Left lung (tissue), 4 donors: ENCODE measurements at regions not wholly inside any gene's neighbourhood (a gene's known extent, or its start where the extent isn't known, plus 50 kb on each side); places are given as distances from the start of the nearest gene placed in this dataset.
A peak's percentile ranks its signal among the peaks of the same experiment; 100 is the strongest.

Source experiments
- ATAC-seq: fragments of 200-7000 bp; cut with Tn5 transposase; one replicate; pipeline ENCODE4 v1.9.1; 2020; ENCODE audit warnings: moderate library complexity
- DNase-seq, 4 donors: peaks; one replicate each; pipeline ENCODE4 v3.0.0-alpha.2; 2013 to 2020
- H3K27ac ChIP-seq, 2 donors: fragments of 200-600 bp; sonication (generic) in 1 of 2; one replicate each; pipeline versions ENCODE4 v1.5.0 to v1.8.0; 2020 to 2021
- H3K27me3 ChIP-seq, 2 donors: fragments of 200-600 bp; sonication (generic) in 1 of 2; one replicate each; pipeline versions ENCODE4 v1.5.0 to v1.8.0; 2020 to 2021
- H3K36me3 ChIP-seq, 2 donors: fragments of 200-600 bp; sonication (generic) in 1 of 2; one replicate each; pipeline versions ENCODE4 v1.5.0 to v1.8.0; 2020 to 2021
- H3K4me1 ChIP-seq, 2 donors: fragments of 200-600 bp; one replicate each; pipeline ENCODE4 v1.8.0; 2021
- H3K4me3 ChIP-seq, 2 donors: fragments of 200-600 bp; sonication (generic) in 1 of 2; one replicate each; pipeline versions ENCODE4 v1.5.0 to v1.8.0; 2020 to 2021; ENCODE audit warnings: mild to moderate bottlenecking in 1 of 2
- H3K9me3 ChIP-seq, 2 donors: fragments of 200-600 bp; sonication (generic) in 1 of 2; one replicate each; pipeline versions ENCODE4 v1.5.0 to v1.8.0; 2020 to 2021
- CTCF ChIP-seq, 2 donors: fragments of 200-600 bp; sonication (generic) in 1 of 2; IDR thresholded peaks; one replicate each; pipeline versions ENCODE4 v1.5.0 to v1.8.0; 2021; ENCODE audit warnings: antibody characterized with exemption in 2 of 2
- intact Hi-C, 2 donors: fragments of 100-400 bp; cut with DNase I; formaldehyde crosslinking; loops; one replicate each; pipeline versions ENCODE4 v1.11.2 to v1.14.2; 2022
- donor health status: DM: no; HTN: yes; CAD: no.
- donor health status: DM: no; HTN: no; CAD: no.

GRCh38 chr13:56102641-56103040, 1038.1 kb upstream of the PRR20A start:
- ATAC-seq (no peak), DNase-seq (peak in 2 of 4 donors; percentile 17 to 51)
- no peak for TF ChIP-seq CTCF (IDR thresholded peaks at IDR 0.05)
- Histone ChIP-seq H3K27me3 (no peaks in the 10 kb centered on the region), H3K4me3 (no peak overlapping the region), H3K9me3 (peaks cover 0 to 6% of the 10 kb centered on the region in 2 donors), H3K27ac (no peak overlapping the region), H3K4me1 (no peaks in the 10 kb centered on the region), H3K36me3 (no peaks in the 10 kb centered on the region)
- intact Hi-C loops = no loop called here

- no peak for DNase-seq
- TF ChIP-seq CTCF (IDR thresholded peaks at IDR 0.05) = no peak
- ATAC-seq = no peak
- no peaks in the 10 kb centered on the region for H3K36me3 ChIP-seq
- no peak overlapping the region for H3K27ac ChIP-seq
- H3K4me1 ChIP-seq = no peaks in the 10 kb centered on the region
- H3K27me3 ChIP-seq = no peaks in the 10 kb centered on the region
- H3K9me3 ChIP-seq = peaks cover 0 to 2% of the 10 kb centered on the region in 2 donors
- no peak overlapping the region for H3K4me3 ChIP-seq
- intact Hi-C loops = no loop called here
These were observed 1030.0 kb upstream of the PRR20A start for GRCh38 chr13:56110751-56111150.

GRCh38 chr13:56134524-56134923, 1006.2 kb upstream of the PRR20A start:
- H3K27ac ChIP-seq = no peak overlapping the region
- no peak for DNase-seq
- H3K4me1 ChIP-seq = no peaks in the 10 kb centered on the region
- H3K9me3 ChIP-seq = peaks cover 0 to 2% of the 10 kb centered on the region in 2 donors
- H3K36me3 ChIP-seq = no peaks in the 10 kb centered on the region
- no peak for ATAC-seq
- no peaks in the 10 kb centered on the region for H3K27me3 ChIP-seq
- no peak overlapping the region for H3K4me3 ChIP-seq
- intact Hi-C loops = no loop called here
- TF ChIP-seq CTCF (IDR thresholded peaks at IDR 0.05) = no peak

GRCh38 chr13:56166864-56167263, 973.9 kb upstream of the PRR20A start:
- no peak overlapping the region for H3K27ac ChIP-seq
- DNase-seq = no peak
- ATAC-seq = no peak
- H3K9me3 ChIP-seq = peaks cover 0 to 9% of the 10 kb centered on the region in 2 donors
- H3K27me3 ChIP-seq = no peaks in the 10 kb centered on the region
- intact Hi-C loops = no loop called here
- H3K4me3 ChIP-seq = no peak overlapping the region
- TF ChIP-seq CTCF (IDR thresholded peaks at IDR 0.05) = no peak
- H3K36me3 ChIP-seq = no peaks in the 10 kb centered on the region
- H3K4me1 ChIP-seq = no peaks in the 10 kb centered on the region

GRCh38 chr13:56168581-56168980, 972.1 kb upstream of the PRR20A start:
- no peak for DNase-seq
- Histone ChIP-seq H3K27me3 (no peaks in the 10 kb centered on the region), H3K4me3 (no peak overlapping the region), H3K36me3 (no peaks in the 10 kb centered on the region), H3K9me3 (peaks cover 0 to 9% of the 10 kb centered on the region in 2 donors), H3K27ac (no peak overlapping the region), H3K4me1 (no peaks in the 10 kb centered on the region)
- TF ChIP-seq CTCF (IDR thresholded peaks at IDR 0.05) = no peak
- intact Hi-C loops = no loop called here
- ATAC-seq = no peak
